ENCODE measurements at regions not wholly inside any gene's neighbourhood (a gene's known extent, or its start where the extent isn't known, plus 50 kb on each side); places are given as distances from the start of the nearest gene placed in this dataset.

DNA sequence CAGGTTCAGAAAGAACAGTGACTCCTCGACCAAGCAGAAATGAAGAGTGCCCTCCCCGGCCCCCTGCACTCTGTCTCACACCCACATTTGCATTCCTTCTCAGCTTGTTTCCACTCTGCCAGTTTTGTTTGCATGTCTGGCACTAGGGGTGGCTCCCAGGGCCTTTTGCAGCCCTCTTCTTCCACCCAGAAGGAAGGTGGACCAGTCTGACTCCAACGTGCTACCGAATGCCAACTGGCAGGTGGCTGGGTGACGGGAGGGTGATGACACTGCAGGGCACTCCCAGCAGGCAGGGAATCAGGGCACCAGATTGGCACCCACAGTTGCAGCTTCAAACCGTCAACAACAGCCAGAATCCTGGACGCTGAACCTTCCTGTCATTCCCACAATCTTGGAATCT, 371.1 kb downstream of the TXNL1 start:
- H4K5ac ChIP-seq (ENCODE audit: insufficient read length, low read depth, low read length): no peak overlapping the region
- no peaks in the 10 kb centered on the region for H4K20me1 ChIP-seq (ENCODE audit: control insufficient read depth, insufficient read depth, insufficient read length)
- H3K36me3 Mint-ChIP-seq (ENCODE audit: insufficient read depth in 1 of 3, low read depth in 3 of 3): no peaks in the 10 kb centered on the region
- no peak overlapping the region for H3K27ac ChIP-seq (ENCODE audit: insufficient read length, low read depth, low read length)
- no peak overlapping the region for H2BK15ac ChIP-seq (ENCODE audit: low read depth, low read length)
- no peak overlapping the region for H3K18ac ChIP-seq (ENCODE audit: insufficient read length, low read depth, low read length)
- H3K56ac ChIP-seq (ENCODE audit: insufficient read length, low read depth, low read length): no peak overlapping the region
- no peak overlapping the region for H2BK20ac ChIP-seq (ENCODE audit: low read depth, low read length, poor library complexity, severe bottlenecking)
- TF ChIP-seq, protein P1, sequence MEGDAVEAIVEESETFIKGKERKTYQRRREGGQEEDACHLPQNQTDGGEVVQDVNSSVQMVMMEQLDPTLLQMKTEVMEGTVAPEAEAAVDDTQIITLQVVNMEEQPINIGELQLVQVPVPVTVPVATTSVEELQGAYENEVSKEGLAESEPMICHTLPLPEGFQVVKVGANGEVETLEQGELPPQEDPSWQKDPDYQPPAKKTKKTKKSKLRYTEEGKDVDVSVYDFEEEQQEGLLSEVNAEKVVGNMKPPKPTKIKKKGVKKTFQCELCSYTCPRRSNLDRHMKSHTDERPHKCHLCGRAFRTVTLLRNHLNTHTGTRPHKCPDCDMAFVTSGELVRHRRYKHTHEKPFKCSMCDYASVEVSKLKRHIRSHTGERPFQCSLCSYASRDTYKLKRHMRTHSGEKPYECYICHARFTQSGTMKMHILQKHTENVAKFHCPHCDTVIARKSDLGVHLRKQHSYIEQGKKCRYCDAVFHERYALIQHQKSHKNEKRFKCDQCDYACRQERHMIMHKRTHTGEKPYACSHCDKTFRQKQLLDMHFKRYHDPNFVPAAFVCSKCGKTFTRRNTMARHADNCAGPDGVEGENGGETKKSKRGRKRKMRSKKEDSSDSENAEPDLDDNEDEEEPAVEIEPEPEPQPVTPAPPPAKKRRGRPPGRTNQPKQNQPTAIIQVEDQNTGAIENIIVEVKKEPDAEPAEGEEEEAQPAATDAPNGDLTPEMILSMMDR (conservative IDR thresholded peaks at IDR 0.05): no peak
- no peak overlapping the region for H2BK5ac ChIP-seq (ENCODE audit: insufficient read length, low read length)
- H3K4me2 ChIP-seq (ENCODE audit: insufficient read depth, insufficient read length, low read length): no peak overlapping the region
- no peaks in the 10 kb centered on the region for H3K4me1 ChIP-seq (ENCODE audit: insufficient read depth, low read length)
- no CpG with 5 or more reads among the region's 7 CpGs for WGBS (ENCODE audit: extremely low coverage, insufficient read length, low lambda C conversion rate)
- H3K4ac ChIP-seq (ENCODE audit: low read depth, low read length): no peak overlapping the region
- H3K14ac ChIP-seq (ENCODE audit: insufficient read depth, low read length): no peak overlapping the region
- peak overlapping the region in 1 of 3 experiments; percentile 50; a peak in 1 of 7 replicates for H3K27ac Mint-ChIP-seq
- no peak for DNase-seq
- H3K23me2 ChIP-seq (ENCODE audit: insufficient read length, low read depth, low read length, poor library complexity, severe bottlenecking): no peaks in the 10 kb centered on the region
- H4K8ac ChIP-seq (replicated peaks; ENCODE audit: insufficient read length, low read depth, low read length): no peak overlapping the region
- H3K23ac ChIP-seq (ENCODE audit: insufficient read length, low read depth, low read length): no peak overlapping the region
- H3K9me3 Mint-ChIP-seq: no peaks in the 10 kb centered on the region
- H3K9me3 ChIP-seq (ENCODE audit: control insufficient read depth, low read depth, low read length): no peaks in the 10 kb centered on the region
- H2BK12ac ChIP-seq (ENCODE audit: insufficient read length, low read depth, low read length): no peak overlapping the region
- H3K4me1 Mint-ChIP-seq: no peaks in the 10 kb centered on the region
- no peak overlapping the region for H2AK5ac ChIP-seq (ENCODE audit: insufficient read length, low read length)
- no peaks in the 10 kb centered on the region for H3K79me1 ChIP-seq (ENCODE audit: insufficient read depth, low read depth, low read length, poor library complexity, severe bottlenecking)
- no peaks in the 10 kb centered on the region for H3K27me3 ChIP-seq (ENCODE audit: insufficient read depth, low read length)
- H3K9ac ChIP-seq (ENCODE audit: extremely low read depth, insufficient read length, low read length): no peak overlapping the region
- no peak overlapping the region for H2BK120ac ChIP-seq (ENCODE audit: low read depth, low read length, poor library complexity, severe bottlenecking)
- no peak overlapping the region for H2AFZ ChIP-seq (ENCODE audit: low read length)
- H3T11ph ChIP-seq (ENCODE audit: low read length): no peak overlapping the region
- no peaks in the 10 kb centered on the region for H3K27me3 Mint-ChIP-seq (ENCODE audit: low read depth)
- no peaks in the 10 kb centered on the region for H3K79me2 ChIP-seq (ENCODE audit: insufficient read depth, low read length)
- no peak overlapping the region for H4K91ac ChIP-seq (ENCODE audit: insufficient read length, low read depth, low read length)
- no peak overlapping the region for H3K4me3 Mint-ChIP-seq
